ENCODE measurements at regions not wholly inside any gene's neighbourhood (a gene's known extent, or its start where the extent isn't known, plus 50 kb on each side); places are given as distances from the start of the nearest gene placed in this dataset.

DNA sequence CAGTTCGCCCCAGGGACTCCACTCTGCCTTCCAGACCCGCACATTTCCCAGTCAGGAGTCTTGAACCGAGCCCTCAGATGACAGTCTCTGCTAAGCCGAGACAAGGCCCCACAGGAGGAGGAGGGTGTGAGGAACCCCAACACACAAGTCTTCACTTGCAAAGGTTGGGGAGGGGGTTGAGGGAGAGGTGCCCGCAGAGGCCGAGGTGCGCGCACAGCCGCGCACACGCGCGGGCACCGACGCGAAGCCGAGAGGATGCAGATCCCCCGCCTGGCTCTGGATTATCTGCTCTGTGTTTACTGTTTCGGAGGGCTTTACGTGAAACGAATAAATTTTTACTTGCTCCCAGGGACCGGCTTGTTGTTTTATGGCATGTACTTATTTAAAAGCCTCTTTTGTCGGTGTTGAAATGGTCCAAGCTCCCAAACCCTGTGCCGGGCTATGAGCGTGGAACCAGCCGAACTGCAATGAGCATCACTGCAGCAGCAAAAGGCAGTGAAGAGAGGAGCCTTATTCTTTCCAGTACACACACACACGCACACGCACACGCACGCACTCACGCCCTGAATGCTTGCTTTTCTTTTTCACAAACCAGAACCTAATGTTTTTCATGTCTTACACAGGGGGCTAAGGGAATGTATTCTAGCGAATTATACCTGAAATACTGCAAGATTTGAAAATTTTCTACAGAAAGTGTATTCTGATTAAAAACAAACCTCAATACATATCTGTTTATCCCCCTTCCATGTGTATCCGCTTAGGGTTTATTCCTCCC, 297.7 kb downstream of the PARP8 start:
- TF ChIP-seq POLR2AphosphoS5 (IDR thresholded peaks at IDR 0.05; ENCODE audit: low read depth, low read length) (no peak), POLR2A (IDR thresholded peaks at IDR 0.05; ENCODE audit: low read depth, low read length) (no peak), TAF1 (IDR thresholded peaks at IDR 0.05; ENCODE audit: borderline replicate concordance, low read depth, low read length) (no peak)
